ENCODE measurements at regions not wholly inside any gene's neighbourhood (a gene's known extent, or its start where the extent isn't known, plus 50 kb on each side); places are given as distances from the start of the nearest gene placed in this dataset.

DNA sequence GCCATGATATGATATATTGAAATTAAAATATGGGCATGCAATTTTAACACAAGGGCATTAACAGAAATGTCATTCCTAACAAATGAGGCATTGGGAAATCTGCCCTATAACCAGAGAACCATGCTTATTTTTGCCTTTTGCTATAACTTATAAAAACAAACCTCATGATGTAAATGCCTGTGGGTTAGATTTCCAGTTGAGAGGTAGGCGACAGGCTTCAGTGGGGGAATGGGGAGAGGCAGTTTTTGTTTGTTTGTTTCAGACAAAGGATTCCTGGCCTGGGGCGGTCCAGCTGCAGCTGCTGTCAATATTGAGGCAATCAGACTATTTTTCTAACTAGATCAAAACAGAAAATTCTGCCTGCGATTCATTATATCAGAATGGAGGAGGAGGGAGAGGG is 490.4 kb upstream of the CFAP20DC start:
- no peak for DNase-seq

DNA sequence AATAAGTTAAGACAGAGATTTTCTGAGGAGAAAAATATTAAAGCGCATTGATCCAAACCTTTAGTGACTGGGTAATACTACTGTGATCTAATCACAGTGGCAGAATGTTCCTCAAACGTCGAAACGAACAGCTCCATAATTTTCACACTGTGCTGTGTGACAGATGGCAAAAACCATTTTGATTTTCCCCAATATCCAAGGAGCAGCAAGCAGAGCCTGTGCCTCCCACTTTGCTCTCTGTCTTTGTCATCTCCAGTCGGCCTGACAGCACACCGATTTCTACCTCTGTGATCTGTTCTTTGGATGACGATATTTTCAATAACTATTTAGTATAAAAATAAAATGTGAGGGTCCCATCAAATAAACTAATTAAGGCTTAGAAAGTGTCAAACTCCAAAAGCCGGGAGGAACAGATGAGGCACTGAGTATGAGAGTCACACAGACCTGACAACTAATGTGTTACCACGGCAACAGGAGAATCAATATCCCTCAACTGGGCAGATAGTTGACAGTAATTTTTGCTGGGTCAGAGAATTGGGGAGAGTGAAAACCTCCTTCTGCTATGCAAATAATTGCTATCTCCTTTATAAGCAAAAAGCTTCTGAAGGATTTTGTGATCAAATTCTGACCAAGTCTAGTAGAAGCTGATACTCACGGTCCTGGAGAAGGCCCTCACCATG is 489.1 kb upstream of the CFAP20DC start:
- DNase-seq = no peak

DNA sequence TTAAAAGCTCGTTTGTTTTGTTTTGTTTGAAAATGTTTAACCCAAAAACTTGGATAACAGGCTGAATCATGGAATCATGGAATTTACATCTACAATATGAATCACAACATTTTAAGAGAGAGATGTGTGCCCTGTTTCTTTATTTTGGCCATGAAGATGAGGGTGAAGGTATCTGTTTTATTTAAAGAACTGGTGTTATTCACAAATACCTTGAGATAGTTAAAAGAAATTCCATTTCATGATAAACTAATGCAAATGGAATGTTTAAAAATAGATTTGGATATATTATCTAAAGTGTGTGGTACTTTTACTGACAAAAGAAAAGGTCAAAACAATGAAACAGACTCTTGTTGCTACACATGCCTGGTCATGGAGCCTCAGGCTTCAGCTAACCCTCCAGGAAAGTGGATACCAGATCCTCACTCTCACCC is 486.0 kb upstream of the CFAP20DC start:
- DNase-seq = no peak

DNA sequence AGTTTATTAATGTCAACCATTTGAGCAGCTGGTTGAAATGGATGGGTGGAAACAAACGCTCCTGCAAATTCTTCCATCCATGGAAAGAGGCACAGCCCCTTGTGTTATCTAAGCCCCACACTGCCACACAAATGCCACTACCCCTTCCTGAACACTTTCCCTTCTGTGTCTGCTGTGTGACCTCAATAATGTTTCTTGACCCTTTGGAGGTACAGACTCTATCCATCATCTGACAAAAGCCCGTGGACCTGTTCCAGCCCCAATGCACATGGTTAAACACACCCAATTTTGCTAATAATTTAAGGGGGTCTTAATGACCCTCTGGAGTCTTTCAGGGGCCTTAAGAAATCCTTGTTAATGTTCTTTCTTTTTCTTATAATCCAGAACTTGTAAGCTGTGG is 482.2 kb upstream of the CFAP20DC start:
- DNase-seq = no peak

DNA sequence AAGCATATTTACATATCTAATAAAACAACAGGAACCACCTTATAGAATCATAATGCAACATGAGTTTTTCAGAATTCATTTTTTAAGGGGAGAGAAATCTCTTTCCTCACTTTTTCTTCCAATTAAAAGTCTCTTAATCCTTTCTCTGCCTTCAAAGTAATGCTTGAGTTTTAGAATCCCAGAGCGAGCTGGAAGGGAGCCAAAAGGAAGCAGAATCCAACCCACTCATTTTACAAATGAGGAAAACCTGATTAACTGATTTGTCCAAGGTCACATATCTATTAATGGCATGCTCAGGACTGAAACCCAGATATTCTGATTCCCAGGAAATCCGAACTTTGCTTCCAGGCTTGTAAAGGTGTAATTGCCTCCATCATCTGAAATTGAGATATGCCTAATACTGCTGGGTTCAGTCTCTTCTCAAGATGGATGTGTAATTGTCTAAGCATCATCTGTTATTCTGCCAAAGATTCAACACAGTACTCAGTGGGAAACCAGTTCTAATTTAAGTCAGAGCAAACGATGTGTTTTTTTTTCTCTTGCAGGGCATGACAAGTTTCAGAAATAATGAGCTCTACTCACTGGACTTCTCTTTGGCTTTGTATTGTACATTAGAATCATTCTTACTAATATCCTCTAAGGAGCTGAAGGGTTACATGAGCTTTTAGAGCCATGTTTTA is 481.4 kb upstream of the CFAP20DC start:
- no peak for DNase-seq

DNA sequence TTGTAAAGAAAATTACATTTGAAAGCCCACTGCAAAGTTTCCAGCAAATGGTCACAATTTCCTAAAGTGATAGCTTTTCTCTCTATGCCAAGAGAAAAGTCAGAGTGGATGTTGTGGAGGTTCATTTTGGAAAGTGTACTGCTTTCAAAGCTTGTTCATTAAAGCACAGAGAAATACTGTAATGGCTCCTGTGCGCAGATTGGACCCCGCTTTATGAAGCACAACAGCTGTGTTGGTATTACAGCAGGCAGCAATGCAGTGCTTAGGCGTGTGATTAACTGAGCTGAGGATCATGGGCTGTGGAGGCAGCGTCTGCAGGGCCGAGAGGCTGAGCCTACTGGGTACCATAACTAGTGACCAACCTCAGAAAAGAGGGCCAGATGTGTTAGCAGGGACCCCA is 478.4 kb upstream of the CFAP20DC start:
- no peak for DNase-seq

DNA sequence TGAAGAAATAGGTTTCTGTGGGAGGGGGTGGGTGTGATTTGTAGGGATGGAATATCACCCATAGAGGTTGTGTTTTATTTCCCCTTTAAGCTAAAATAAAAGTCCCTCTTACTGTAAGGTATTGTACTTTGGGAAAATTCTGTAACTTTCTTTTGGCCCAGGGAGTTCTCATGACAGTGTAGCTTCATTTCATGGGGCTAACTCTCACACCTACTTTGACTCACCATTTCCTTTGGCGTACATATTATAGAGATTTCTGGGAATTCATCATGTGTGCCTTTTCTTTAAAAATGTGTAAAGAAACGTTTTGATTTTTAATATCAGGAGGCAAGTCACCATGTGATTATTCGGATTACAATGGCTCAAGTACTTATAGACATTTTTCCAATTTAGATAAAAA is 477.7 kb upstream of the CFAP20DC start:
- no peak for DNase-seq

DNA sequence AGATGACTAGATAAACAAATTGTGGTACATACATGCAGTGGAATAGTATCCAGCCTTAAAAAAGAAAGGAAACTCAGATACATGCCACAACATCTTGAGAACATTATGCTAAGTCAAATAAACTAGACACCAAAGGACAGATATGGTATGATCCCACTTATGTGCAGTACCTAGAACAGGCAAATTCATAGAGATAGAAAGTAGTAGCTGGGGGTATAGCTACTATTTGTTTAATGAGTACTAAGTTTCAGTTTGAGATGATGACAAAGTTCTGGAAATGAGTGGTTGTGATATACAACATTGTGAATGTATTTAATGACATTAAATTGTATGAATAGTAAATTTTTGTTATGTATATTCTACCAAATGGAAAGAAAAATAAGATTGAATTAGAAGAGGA is 477.2 kb upstream of the CFAP20DC start:
- no peak for DNase-seq

DNA sequence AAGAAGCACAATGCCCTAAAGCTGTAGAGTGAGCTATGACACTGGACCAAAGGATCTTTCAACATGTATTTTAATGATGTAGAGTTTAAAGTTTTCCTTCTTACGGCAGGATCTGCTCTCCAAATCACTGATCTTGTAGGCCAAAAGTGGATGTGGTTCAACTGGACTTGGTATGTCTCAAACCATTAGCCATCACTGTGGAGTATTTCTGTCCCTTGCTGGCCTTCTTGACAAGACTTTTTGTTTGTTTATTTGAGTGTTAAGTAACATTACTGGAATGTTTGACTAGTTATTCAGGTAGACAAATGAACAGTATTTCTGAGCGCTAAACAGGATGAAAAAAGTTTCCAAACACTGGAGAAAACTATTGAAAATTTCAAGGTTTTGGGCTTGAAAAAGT is 472.7 kb upstream of the CFAP20DC start:
- DNase-seq = no peak

DNA sequence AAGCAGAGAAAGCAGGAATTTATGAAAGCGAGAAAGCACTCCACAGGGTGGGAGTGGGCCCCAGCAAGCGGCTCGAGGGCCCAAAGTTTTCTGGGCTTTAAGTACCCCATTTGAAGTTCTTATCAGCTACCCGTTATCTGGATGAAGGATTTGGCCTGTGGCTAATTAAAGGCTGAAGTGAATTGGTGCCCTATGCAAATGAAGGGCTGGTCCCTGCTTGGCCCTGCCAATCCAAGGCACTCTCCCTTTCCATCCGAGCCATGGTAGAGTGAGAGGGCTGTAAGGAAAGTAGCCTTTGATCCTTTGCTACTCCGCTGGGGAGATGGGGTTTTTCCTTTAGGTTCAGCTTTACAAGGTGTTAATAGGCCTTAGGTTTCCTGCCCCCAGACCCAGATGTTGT is 469.3 kb upstream of the CFAP20DC start:
- no peak for DNase-seq

DNA sequence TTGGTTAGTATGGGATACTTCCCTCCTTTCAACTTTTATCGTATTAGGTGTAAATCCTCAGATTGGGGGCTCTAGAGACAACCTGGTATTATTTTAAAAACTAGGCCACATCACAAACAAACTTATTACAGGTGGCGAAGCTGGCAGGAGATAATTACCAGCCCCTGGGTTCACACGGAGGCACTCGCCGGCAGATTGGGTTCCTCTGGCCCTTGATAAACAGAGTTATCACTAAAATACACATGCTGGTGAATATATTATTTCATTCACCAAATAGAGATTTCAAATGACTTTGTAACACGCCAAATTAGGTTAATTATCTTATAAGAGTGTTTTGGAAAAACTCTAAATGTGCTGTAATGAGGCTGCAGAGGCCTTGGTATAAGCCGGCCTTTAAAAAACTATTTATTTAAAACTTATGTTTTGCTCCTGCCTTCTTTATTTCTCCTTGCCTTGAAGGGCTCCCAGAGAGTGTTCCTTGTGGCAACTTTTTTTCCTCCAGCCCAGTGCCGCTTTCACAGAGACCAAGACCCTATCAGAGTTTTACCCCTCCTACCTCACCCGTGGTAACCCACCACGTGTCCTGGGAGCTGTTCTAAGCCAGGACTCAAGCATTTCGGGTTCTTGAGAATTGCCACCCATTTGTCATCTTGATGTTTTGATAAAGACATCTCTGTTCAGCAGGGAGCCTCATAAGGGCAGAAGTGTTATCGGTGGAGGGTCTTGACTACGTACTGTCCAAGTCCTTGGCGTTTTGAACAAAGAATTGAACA is 468.6 kb upstream of the CFAP20DC start:
- no peak for DNase-seq

DNA sequence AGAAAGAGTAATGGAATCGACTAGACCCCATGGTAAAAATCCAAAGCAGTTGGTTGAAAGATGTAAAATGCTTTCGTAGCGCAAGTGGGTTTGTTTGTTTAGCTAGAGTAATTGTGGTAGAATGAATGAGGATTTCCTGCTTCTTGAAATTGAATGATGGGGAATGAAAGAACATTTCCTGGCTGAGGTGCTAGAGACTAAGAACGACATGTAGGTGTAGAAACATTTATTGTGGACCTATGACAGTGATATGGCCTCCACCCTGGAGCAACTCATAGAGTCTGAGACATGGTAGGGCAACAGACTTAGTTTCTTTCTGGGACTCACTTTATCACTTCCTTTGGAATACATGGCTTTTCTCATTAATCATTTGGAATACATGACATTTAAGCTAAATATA is 467.6 kb upstream of the CFAP20DC start:
- no peak for DNase-seq

DNA sequence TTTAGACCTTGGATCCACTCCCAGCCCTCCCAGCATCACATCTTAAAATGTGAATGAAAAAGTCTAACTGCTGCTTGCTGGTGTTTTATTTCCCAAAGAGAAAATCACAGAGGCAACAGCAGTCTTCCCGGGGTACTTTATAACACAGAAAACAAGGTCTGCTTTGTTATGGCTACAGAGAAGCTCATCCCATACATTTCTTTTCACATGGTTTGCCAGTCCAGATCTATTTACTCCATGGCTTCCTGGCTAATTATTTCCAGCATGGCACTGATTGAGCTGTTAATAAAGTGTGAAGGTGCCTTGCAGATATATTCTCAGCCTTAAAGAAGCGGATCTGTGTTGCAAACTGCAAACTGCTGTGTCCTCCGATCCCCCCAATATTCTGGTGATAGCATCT is 466.1 kb upstream of the CFAP20DC start:
- no peak for DNase-seq

DNA sequence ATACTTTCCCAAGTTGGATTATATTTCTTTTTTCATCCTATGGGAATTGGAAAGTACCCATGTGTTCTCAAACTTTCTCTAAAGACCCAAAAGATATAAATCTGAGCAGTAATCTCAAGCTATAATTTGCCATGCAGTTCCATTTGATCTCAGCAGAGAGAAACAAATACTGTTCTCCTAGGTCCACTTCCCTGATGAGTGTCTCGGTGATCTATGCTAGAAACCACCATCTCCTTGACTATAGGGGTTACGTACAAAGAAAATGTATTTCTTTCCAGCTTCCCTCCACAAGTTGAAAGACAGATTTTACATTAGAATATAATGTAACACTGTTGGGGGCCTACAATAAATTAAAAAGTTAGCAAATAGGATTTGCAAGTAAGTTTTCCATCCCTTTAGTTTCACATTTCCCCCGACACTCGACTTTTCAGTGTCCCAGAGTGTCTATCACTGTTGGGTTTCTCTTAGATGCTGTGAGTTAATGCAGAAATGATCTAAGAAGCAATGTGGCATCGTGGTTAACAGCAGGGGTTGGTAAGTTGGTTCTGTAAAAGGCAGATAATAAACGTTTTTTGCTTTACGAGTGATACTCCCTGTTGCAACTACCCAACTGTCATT is 465.1 kb upstream of the CFAP20DC start:
- no peak for DNase-seq

DNA sequence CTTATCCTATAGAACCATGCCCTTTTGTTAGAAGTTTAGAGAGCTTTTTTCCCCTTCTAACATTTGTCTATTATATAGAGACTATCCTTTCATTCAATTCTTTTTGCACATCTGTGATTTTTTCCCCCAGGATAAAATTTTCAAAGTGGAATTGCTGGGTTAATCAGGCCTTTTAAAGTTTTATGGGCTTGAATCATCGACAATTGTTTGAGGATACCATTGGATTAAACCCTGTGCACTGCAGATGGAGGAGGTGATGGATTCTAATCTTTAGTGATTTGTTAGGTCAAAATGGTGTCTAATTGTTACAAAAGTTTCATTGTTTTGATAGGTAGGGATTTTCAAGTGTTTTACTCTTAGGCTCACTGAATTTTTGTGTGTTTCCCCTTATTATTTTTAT is 463.7 kb upstream of the CFAP20DC start:
- DNase-seq = no peak

DNA sequence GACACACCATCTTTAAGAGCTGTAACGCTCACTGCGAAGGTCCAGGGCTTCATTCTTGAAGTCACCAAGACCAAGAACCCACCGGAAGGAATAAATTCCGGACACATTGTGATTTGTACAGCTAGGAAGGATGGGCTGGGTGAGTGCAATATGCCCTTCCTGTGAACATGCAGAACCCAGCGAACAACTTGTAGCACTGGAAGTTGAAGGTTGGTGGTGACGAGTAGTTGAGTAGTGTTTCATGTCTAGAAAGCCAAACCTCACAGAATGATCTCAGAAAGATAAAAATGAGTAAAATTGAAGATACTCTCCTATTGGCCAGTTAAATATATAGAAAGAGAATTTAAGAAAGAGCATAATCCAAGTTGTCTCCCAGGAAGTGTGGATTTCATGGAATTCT is 462.2 kb upstream of the CFAP20DC start:
- DNase-seq = no peak

DNA sequence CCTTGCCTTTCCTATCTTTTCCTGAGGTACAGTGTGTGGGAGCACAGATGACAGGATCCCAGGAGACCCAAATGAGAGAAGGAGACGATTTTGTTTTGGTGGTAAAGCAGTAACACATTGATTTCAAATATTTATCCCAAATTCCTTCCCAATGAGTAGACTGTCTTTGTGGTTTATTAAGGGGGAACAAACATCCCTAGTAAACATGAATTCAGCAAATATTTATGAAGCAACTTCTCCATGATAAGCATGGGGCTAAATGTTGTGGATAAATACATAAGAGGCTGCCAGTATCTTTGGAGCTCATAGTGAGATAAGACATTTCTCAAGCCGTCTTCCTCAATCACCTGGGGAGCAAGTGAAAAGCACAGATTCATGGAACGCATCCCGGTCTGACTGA is 460.8 kb upstream of the CFAP20DC start:
- no peak for DNase-seq

DNA sequence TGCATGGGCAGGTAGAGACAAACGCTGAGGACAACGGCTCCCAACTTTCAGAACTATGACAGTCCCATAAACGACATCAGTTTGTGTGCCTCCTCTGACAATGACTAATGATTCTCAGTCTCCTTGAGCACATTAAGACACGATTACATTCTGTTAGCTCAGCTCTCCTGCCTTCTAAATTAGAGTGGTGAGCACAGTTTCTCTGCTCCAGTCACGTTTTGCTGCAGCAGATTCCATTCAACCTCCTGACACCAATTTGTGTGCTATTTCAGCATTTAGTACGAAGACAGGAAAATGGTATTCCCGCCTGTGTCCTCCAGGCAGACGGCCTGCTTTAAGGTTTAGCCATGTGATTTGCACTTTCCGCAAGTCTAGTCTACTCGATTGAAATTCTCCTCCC is 458.4 kb upstream of the CFAP20DC start:
- no peak for DNase-seq

DNA sequence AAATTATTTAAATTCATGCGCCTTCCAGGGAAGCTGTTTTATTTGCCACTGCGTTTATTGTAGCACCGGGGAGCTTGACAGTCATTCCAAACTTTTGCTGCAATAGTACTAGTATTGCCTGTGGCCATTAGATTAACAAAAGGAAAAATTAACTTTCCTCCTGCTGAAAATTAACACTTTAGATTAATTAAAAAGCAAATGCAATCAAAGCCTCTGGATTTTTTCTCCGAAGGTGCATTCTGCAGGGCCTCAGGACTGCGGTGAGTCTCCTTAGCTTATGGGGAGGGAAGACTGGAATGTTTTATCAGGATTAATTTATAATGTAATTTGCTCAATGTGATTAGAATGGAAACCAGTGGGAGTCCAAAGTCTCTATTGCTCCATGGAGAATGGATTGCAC is 456.4 kb upstream of the CFAP20DC start:
- DNase-seq = no peak

DNA sequence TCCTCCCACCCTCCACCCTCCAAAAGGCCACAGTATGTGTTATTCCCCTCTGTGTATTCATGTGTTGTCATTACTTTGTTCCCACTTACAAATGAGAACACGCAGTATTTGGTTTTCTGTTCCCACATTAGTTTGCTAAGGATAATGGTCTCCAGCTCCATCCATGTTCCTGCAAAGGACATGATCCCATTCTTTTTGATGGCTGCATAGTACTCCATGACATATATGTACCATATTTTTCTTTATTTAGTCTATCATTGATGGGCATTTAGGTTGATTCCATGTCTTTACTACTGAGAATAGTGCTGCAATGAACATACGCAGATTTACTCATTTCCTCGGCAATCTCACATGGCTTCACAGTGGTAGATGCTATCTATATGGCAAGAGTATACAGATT is 453.6 kb upstream of the CFAP20DC start:
- no peak for DNase-seq

DNA sequence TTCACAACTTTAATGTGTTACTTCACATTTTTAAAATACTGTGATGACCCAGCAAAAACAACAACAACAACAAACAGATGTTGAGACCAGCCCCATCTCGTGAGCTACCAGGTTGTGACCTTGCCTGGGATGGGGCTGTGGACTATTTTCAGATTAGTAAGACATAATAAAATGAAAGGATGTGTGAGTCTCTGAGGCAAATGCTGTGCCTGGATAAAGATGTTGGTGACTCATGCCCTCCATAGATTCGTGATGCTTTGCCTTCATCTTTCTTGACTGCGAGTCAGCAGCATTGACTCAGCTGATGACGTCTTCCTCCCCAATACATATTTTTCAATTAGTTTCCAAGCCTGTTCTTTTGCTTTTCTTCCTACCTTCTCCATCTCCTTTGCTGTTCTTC is 453.0 kb upstream of the CFAP20DC start:
- no peak for DNase-seq

DNA sequence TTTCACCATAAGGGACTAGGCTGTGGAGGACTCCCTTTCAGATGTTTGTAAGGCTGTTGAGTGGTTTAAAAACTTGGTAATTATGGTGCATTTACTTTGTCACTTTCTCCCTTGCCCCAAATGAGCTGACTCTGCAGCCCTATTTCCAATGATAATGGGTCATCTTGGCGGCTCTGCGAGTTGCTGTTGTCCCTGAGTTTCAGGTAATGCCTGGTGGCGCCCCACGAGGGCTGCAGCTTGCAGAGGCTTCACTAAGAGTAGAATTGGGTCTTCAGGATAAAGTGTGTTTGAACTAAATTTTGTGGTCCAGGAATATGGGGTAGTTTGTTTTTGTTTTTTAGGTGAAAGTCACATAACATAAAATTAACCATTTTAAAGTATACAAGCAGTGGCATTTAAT is 450.1 kb upstream of the CFAP20DC start:
- DNase-seq = no peak

DNA sequence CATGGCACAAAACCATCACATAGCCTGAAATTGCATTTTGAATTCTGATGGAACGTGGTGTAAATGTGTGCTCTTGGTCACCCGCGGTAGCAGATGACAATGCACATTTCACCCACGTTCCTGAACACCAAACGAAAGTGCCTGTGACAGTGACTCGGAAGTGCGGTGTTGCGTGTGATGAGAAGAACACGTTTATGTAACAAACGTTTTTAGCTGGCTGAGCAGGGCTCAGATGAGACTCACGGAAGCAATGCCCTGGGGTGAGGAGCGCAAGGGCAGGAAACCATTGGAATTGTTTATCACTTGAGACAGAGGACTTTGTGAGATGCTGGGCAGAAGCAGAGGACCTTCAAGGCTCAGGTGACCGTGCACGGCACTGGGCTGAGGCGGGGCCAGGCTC is 449.2 kb upstream of the CFAP20DC start:
- DNase-seq = no peak

DNA sequence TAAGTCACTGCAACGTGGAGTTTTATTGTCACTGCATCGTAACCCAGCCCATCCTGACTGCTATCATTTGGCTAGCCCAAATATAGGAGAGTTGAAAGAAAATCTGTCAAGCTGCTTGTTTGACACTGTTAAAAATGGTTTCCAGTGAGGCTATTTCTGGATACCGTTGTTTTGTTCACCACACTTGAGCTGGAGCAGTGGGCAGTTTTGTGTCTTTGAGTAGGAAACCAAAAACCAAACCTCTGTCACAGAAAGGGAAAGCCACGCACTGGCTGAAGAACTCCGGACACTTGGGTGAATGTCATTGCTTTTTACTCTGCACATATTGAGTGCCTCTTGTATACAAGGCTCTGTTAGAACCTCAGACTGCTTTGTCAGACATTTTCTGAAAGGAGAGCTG is 446.4 kb upstream of the CFAP20DC start:
- DNase-seq = no peak

Data from cerebellar nuclear complex (tissue), 1 donor.